ENCODE measurements at regions not wholly inside any gene's neighbourhood (a gene's known extent, or its start where the extent isn't known, plus 50 kb on each side); places are given as distances from the start of the nearest gene placed in this dataset.

DNA sequence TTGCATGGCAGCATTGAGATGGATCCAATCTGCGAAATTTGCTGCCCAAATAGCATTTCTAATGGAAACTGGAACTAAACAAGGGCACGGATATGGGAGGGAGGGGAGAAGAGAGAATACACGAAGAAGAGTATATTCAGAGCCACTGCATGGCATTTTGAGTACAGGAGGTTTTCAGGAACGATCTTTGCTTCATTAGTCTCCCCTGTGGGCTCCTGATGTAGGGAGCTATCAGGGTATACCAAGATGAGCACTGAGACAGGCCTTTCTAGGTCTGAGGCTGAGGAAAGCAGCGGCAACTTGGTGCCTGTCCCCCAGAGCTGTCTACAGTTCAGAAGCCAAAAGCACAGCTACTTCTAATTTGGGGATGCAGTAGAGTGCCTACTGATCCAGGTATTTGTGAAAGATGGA lies 257.7 kb upstream of the PMFBP1 start:
- no peak for TF ChIP-seq GATA3 (IDR thresholded peaks at IDR 0.05; ENCODE audit: low read depth, low read length)
- no peak for TF ChIP-seq GATA2 (IDR thresholded peaks at IDR 0.05; ENCODE audit: low read depth, low read length)
